SK-N-MC (cell line): ENCODE measurements at regions not wholly inside any gene's neighbourhood (a gene's known extent, or its start where the extent isn't known, plus 50 kb on each side); places are given as distances from the start of the nearest gene placed in this dataset.

Experiments used
- EZH2 ChIP-seq: fragments of 200-600 bp; sonication (generic); IDR thresholded peaks from one replicate; pipeline ENCODE4 v1.6.1; 2017; ENCODE audit warnings: antibody characterized with exemption
- FOXP2 ChIP-seq: optimal IDR thresholded peaks from 2 replicates; pipeline ENCODE3; 2011; ENCODE audit warnings: mild to moderate bottlenecking, moderate library complexity; ENCODE audit not compliant: insufficient read depth; ENCODE audit errors: extremely low read length, control extremely low read depth
- POLR2AphosphoS5 ChIP-seq: IDR thresholded peaks from 2 replicates; pipeline ENCODE4 v1.6.1; 2012; ENCODE audit warnings: mild to moderate bottlenecking, low read depth, low read length, borderline replicate concordance

- TF ChIP-seq EZH2 = no peak
- no peak for TF ChIP-seq FOXP2
- no peak for TF ChIP-seq POLR2AphosphoS5
These were observed 550.1 kb upstream of the B3GALT2 start for GRCh38 chr1:193736507-193736906.
